B cell (primary cell): ENCODE measurements at regions not wholly inside any gene's neighbourhood (a gene's known extent, or its start where the extent isn't known, plus 50 kb on each side); places are given as distances from the start of the nearest gene placed in this dataset.

Source experiments
- EZH2 ChIP-seq: IDR thresholded peaks from 2 replicates; pipeline ENCODE4 v1.6.1; 2012; ENCODE audit warnings: borderline replicate concordance, low read depth, mild to moderate bottlenecking, moderate library complexity, low read length; ENCODE audit not compliant: insufficient read depth, poor library complexity, severe bottlenecking
- TF ChIP-seq, protein P1 (sequence below): fragments of 200-600 bp; IDR thresholded peaks from one replicate; pipeline ENCODE4 v1.8.0; 2022; ENCODE audit warnings: antibody characterized with exemption, mild to moderate bottlenecking

DNA sequence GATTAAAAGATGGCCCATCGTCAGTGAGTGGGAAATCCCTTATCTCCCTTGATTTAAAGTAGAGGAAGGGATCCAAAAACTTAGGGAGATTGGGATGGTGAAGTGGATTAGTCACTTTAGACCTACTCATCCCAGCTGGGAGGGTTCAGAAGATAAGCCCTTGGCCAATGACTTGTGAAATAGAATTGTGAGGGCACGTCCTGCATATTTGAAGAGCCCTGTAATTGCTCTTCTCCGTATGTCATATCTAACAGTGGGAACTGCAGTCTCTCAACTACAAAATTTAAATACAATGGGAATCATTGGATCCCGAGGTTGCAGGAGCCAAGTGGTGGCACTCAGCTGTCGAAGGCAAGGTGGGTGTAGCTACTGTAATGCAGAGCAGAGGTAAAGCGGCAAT, 65.4 kb upstream of the C9orf72 start:
- no peak for TF ChIP-seq EZH2
- TF ChIP-seq, protein P1, sequence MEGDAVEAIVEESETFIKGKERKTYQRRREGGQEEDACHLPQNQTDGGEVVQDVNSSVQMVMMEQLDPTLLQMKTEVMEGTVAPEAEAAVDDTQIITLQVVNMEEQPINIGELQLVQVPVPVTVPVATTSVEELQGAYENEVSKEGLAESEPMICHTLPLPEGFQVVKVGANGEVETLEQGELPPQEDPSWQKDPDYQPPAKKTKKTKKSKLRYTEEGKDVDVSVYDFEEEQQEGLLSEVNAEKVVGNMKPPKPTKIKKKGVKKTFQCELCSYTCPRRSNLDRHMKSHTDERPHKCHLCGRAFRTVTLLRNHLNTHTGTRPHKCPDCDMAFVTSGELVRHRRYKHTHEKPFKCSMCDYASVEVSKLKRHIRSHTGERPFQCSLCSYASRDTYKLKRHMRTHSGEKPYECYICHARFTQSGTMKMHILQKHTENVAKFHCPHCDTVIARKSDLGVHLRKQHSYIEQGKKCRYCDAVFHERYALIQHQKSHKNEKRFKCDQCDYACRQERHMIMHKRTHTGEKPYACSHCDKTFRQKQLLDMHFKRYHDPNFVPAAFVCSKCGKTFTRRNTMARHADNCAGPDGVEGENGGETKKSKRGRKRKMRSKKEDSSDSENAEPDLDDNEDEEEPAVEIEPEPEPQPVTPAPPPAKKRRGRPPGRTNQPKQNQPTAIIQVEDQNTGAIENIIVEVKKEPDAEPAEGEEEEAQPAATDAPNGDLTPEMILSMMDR: no peak
